ENCODE measurements at regions not wholly inside any gene's neighbourhood (a gene's known extent, or its start where the extent isn't known, plus 50 kb on each side); places are given as distances from the start of the nearest gene placed in this dataset.

DNA sequence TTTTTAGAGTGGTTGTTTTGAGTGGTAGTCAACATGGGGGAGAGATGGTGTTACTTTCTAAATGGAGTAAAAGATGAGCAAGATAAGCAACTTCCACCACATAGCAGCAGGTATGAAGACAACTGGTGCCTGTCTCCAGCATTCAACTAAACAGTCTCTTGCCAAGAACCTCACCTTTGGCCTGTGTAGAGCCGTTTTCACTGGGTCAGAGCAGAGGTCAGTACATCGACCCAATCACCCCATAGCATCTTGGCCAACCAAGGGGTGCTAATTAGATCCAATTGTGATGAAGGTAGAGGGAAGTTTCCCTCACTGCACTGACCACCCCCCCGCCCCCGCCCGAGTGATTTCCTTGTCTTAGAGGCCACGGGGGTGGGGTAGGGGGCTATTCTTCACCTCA is 188.2 kb downstream of the BLID start:
- TF ChIP-seq, protein P1, sequence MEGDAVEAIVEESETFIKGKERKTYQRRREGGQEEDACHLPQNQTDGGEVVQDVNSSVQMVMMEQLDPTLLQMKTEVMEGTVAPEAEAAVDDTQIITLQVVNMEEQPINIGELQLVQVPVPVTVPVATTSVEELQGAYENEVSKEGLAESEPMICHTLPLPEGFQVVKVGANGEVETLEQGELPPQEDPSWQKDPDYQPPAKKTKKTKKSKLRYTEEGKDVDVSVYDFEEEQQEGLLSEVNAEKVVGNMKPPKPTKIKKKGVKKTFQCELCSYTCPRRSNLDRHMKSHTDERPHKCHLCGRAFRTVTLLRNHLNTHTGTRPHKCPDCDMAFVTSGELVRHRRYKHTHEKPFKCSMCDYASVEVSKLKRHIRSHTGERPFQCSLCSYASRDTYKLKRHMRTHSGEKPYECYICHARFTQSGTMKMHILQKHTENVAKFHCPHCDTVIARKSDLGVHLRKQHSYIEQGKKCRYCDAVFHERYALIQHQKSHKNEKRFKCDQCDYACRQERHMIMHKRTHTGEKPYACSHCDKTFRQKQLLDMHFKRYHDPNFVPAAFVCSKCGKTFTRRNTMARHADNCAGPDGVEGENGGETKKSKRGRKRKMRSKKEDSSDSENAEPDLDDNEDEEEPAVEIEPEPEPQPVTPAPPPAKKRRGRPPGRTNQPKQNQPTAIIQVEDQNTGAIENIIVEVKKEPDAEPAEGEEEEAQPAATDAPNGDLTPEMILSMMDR (IDR thresholded peaks at IDR 0.05; ENCODE audit: poor library complexity), result no peak
- no peak for TF ChIP-seq EZH2 (IDR thresholded peaks at IDR 0.05; ENCODE audit: borderline replicate concordance)

All from hepatocyte (in vitro differentiated cells).